PFSK-1 (cell line): ENCODE measurements at regions not wholly inside any gene's neighbourhood (a gene's known extent, or its start where the extent isn't known, plus 50 kb on each side); places are given as distances from the start of the nearest gene placed in this dataset.

Experiments
- FOXP2 ChIP-seq: optimal IDR thresholded peaks from 2 replicates; pipeline ENCODE3; 2011; ENCODE audit warnings: borderline replicate concordance, control low read depth, inconsistent platforms; ENCODE audit not compliant: insufficient read depth; ENCODE audit errors: extremely low read length, extremely low read depth
- POLR2AphosphoS5 ChIP-seq: IDR thresholded peaks from 2 replicates; pipeline ENCODE4 v1.6.1; 2012; ENCODE audit warnings: low read depth, mild to moderate bottlenecking, control low read depth, low read length, moderate library complexity
- SIN3A ChIP-seq: IDR thresholded peaks from 2 replicates; pipeline ENCODE4 v1.6.1; 2012; ENCODE audit warnings: mild to moderate bottlenecking, low read length, moderate library complexity, borderline replicate concordance; ENCODE audit not compliant: insufficient read depth
- TAF1 ChIP-seq: IDR thresholded peaks from 2 replicates; pipeline ENCODE4 v1.6.1; 2012; ENCODE audit warnings: low read length, control low read depth, borderline replicate concordance; ENCODE audit not compliant: insufficient read depth
- TF ChIP-seq, protein P1 (sequence below), 2 experiments: IDR thresholded peaks; 2 replicates each; pipeline versions ENCODE4 v1.6.1 to v1.8.0; 2011 to 2012; ENCODE audit warnings: low read depth in 2 of 2, low read length in 2 of 2, control low read depth in 1 of 2, inconsistent platforms in 1 of 2, mild to moderate bottlenecking in 1 of 2, moderate library complexity in 1 of 2; ENCODE audit not compliant: insufficient read depth in 1 of 2

DNA sequence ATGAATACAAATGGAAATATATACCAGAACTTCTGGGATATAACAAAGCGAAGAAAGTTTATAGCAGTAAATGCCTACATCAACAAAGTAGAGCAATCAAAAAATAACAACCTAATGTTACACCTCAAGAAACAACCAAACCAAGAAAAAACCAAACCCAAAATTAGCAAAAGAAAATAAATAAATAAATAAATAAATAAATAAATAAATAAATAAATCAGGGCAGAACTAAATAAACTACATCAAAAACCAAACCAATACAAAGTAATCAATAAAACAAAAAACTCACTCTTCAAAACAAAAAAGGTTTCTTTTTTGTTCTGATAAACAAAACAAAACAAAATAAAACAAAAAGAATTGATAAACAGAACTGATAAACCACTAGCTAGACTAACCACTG is 88.4 kb upstream of the SPIN4 start:
- TF ChIP-seq POLR2AphosphoS5 (no peak), FOXP2 (no peak), SIN3A (no peak), TAF1 (no peak)
- TF ChIP-seq, protein P1, sequence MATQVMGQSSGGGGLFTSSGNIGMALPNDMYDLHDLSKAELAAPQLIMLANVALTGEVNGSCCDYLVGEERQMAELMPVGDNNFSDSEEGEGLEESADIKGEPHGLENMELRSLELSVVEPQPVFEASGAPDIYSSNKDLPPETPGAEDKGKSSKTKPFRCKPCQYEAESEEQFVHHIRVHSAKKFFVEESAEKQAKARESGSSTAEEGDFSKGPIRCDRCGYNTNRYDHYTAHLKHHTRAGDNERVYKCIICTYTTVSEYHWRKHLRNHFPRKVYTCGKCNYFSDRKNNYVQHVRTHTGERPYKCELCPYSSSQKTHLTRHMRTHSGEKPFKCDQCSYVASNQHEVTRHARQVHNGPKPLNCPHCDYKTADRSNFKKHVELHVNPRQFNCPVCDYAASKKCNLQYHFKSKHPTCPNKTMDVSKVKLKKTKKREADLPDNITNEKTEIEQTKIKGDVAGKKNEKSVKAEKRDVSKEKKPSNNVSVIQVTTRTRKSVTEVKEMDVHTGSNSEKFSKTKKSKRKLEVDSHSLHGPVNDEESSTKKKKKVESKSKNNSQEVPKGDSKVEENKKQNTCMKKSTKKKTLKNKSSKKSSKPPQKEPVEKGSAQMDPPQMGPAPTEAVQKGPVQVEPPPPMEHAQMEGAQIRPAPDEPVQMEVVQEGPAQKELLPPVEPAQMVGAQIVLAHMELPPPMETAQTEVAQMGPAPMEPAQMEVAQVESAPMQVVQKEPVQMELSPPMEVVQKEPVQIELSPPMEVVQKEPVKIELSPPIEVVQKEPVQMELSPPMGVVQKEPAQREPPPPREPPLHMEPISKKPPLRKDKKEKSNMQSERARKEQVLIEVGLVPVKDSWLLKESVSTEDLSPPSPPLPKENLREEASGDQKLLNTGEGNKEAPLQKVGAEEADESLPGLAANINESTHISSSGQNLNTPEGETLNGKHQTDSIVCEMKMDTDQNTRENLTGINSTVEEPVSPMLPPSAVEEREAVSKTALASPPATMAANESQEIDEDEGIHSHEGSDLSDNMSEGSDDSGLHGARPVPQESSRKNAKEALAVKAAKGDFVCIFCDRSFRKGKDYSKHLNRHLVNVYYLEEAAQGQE (IDR thresholded peaks at IDR 0.05; ENCODE audit: insufficient read depth in 1 of 2, low read depth in 2 of 2, low read length in 2 of 2): no peak

- TF ChIP-seq, protein P1 (IDR thresholded peaks at IDR 0.05; ENCODE audit: insufficient read depth in 1 of 2, low read depth in 2 of 2, low read length in 2 of 2): no peak
- TF ChIP-seq POLR2AphosphoS5 (no peak), FOXP2 (no peak), TAF1 (no peak), SIN3A (no peak)
Measured at GRCh38 chrX:63436865-63437264, 85.7 kb upstream of the SPIN4 start.

DNA sequence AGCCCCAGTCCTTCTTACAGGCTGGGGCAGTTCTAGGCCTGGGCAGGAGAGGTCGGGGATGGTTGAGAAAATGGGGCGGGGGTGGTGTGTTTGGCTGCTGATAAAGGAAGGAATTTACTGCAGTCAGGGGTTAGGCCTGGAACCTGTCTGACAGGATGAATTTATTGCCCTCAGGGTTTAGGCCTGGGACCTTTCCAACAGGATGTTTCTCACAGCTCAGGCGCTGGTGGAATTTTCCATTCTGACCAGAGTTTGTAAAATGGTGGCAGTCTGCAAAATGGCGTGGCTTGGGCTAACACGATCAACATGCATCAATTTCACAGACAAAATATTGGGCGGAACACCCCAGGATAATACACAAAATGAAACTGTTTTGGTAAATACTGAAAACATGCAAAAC is 83.5 kb upstream of the SPIN4 start:
- no peak for TF ChIP-seq TAF1
- TF ChIP-seq FOXP2: no peak
- TF ChIP-seq SIN3A: no peak
- TF ChIP-seq POLR2AphosphoS5: no peak
- TF ChIP-seq, protein P1 (IDR thresholded peaks at IDR 0.05; ENCODE audit: insufficient read depth in 1 of 2, low read depth in 2 of 2, low read length in 2 of 2): no peak

GRCh38 chrX:63434206-63434605 is 83.1 kb upstream of the SPIN4 start:
- TF ChIP-seq POLR2AphosphoS5: no peak
- no peak for TF ChIP-seq TAF1
- no peak for TF ChIP-seq FOXP2
- TF ChIP-seq, protein P1 (IDR thresholded peaks at IDR 0.05; ENCODE audit: insufficient read depth in 1 of 2, low read depth in 2 of 2, low read length in 2 of 2): no peak
- TF ChIP-seq SIN3A: no peak

DNA sequence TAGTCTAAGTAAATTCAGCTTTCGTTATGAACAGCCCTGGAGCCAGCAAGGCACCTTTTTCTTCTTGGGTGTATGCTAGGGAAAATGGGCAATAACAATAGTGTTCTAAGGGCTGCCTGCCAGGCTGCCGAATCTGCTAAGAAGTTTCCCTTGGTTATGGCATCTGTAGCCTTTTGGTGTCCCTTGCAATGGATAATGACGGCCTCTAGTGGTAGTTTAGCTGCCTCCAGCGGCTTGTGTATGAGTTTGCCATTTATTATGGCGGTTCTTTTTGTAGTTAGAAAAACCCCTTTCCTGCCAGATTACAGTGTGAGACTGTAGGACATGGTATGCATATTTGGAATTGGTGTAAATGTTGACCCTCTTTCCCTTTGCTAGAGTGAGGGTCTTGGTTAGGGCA is 78.9 kb upstream of the SPIN4 start:
- TF ChIP-seq FOXP2 (no peak), SIN3A (no peak)
